ENCODE measurements at regions not wholly inside any gene's neighbourhood (a gene's known extent, or its start where the extent isn't known, plus 50 kb on each side); places are given as distances from the start of the nearest gene placed in this dataset.
"Not testable (repeated sequence)": the region's sequence is repeated elsewhere in the genome, so short reads cannot be mapped to it uniquely, and the experiment has no call there.

- H2AFZ ChIP-seq (ENCODE audit: low read length); H3K27ac ChIP-seq (ENCODE audit: low read length); DNase-seq; POLR2A ChIA-PET (ENCODE audit: unreplicated experiment); H3K9me3 ChIP-seq (ENCODE audit: low read length); H3K79me2 ChIP-seq (ENCODE audit: low read length); ATAC-seq; H3K4me1 ChIP-seq (ENCODE audit: insufficient read depth, low read length); H3K9ac ChIP-seq (ENCODE audit: low read length); H3K9me2 ChIP-seq (replicated peaks; ENCODE audit: low read length); H4K20me1 ChIP-seq (ENCODE audit: low read length); BruUV-seq (replicated peaks); intact Hi-C loops (cut with micrococcal nuclease); H3F3A ChIP-seq (ENCODE audit: low read length, unreplicated experiment); CTCF ChIA-PET; H3K27me3 ChIP-seq (ENCODE audit: low read length); H3K36me3 ChIP-seq (ENCODE audit: low read depth, low read length); H3K4me3 ChIP-seq (ENCODE audit: low read length); H3K4me2 ChIP-seq (ENCODE audit: low read length): not testable (repeated sequence)
These were observed 242.0 kb upstream of the PLGLB2 start for GRCh38 chr2:87505909-87506308.

- H2AFZ ChIP-seq (ENCODE audit: low read length); intact Hi-C loops (cut with micrococcal nuclease); H3K4me2 ChIP-seq (ENCODE audit: low read length); H3K9me2 ChIP-seq (replicated peaks; ENCODE audit: low read length); H4K20me1 ChIP-seq (ENCODE audit: low read length); CTCF ChIA-PET; H3K4me3 ChIP-seq (ENCODE audit: low read length); BruUV-seq (replicated peaks); H3K4me1 ChIP-seq (ENCODE audit: insufficient read depth, low read length); ATAC-seq; DNase-seq; H3K9ac ChIP-seq (ENCODE audit: low read length); H3K27me3 ChIP-seq (ENCODE audit: low read length); H3K9me3 ChIP-seq (ENCODE audit: low read length); H3F3A ChIP-seq (ENCODE audit: low read length, unreplicated experiment); POLR2A ChIA-PET (ENCODE audit: unreplicated experiment); H3K36me3 ChIP-seq (ENCODE audit: low read depth, low read length); H3K27ac ChIP-seq (ENCODE audit: low read length); H3K79me2 ChIP-seq (ENCODE audit: low read length): not testable (repeated sequence)
These were observed 240.2 kb upstream of the PLGLB2 start for GRCh38 chr2:87507378-87508348.

GRCh38 chr2:87511195-87511778 is 236.6 kb upstream of the PLGLB2 start:
- H3K4me1 ChIP-seq (ENCODE audit: insufficient read depth, low read length); intact Hi-C loops (cut with micrococcal nuclease); ATAC-seq; BruUV-seq (replicated peaks); H2AFZ ChIP-seq (ENCODE audit: low read length); H3K79me2 ChIP-seq (ENCODE audit: low read length); H3K9me2 ChIP-seq (replicated peaks; ENCODE audit: low read length); DNase-seq; H3K27me3 ChIP-seq (ENCODE audit: low read length); CTCF ChIA-PET; H4K20me1 ChIP-seq (ENCODE audit: low read length); H3K9me3 ChIP-seq (ENCODE audit: low read length); H3K4me2 ChIP-seq (ENCODE audit: low read length); H3K4me3 ChIP-seq (ENCODE audit: low read length); H3K27ac ChIP-seq (ENCODE audit: low read length); H3K36me3 ChIP-seq (ENCODE audit: low read depth, low read length); H3K9ac ChIP-seq (ENCODE audit: low read length); POLR2A ChIA-PET (ENCODE audit: unreplicated experiment); H3F3A ChIP-seq (ENCODE audit: low read length, unreplicated experiment): not testable (repeated sequence)

DNA sequence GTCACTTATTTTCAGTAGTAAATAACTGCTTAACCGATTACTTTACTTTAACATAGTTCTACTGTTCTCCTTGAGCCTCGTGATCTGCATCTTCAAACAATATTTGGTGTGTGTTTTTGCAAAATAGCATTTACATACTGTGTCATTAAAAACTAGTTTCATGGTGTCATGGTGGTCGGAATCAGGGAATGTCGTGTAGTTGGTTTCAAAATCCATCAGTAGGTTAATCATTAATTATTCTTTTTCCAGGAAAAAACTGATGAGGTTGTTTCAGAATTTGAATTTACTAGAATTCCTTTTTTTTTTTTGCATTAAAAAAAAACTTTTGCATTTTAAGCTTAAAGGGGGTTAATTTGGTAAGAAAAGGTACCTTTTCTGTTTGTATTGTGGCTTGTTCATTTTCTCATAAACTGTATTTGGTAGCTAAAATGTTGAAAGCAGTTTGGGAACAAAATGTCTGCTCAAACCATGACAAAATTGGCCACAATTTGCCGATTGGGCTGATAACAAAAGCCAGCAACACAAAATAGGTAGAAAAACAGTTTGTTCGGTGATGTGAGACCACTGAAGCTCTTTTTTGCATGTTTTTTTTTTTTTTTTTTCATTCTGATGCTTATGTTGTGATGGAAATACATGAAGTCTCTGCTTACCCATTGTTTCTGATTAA is 234.9 kb upstream of the PLGLB2 start:
- CTCF ChIA-PET; H3K4me2 ChIP-seq (ENCODE audit: low read length); H4K20me1 ChIP-seq (ENCODE audit: low read length); H3K4me3 ChIP-seq (ENCODE audit: low read length); H3K36me3 ChIP-seq (ENCODE audit: low read depth, low read length); intact Hi-C loops (cut with micrococcal nuclease); H3K4me1 ChIP-seq (ENCODE audit: insufficient read depth, low read length); H3K27me3 ChIP-seq (ENCODE audit: low read length); ATAC-seq; DNase-seq; H3K9me3 ChIP-seq (ENCODE audit: low read length); BruUV-seq (replicated peaks); H3F3A ChIP-seq (ENCODE audit: low read length, unreplicated experiment); H3K27ac ChIP-seq (ENCODE audit: low read length); H2AFZ ChIP-seq (ENCODE audit: low read length); H3K9me2 ChIP-seq (replicated peaks; ENCODE audit: low read length); H3K9ac ChIP-seq (ENCODE audit: low read length); POLR2A ChIA-PET (ENCODE audit: unreplicated experiment); H3K79me2 ChIP-seq (ENCODE audit: low read length): not testable (repeated sequence)

GRCh38 chr2:87514034-87514433 is 233.9 kb upstream of the PLGLB2 start:
- H3K27ac ChIP-seq (ENCODE audit: low read length); H3K9me3 ChIP-seq (ENCODE audit: low read length); ATAC-seq; H3K9me2 ChIP-seq (replicated peaks; ENCODE audit: low read length); POLR2A ChIA-PET (ENCODE audit: unreplicated experiment); H3K79me2 ChIP-seq (ENCODE audit: low read length); H3K4me1 ChIP-seq (ENCODE audit: insufficient read depth, low read length); intact Hi-C loops (cut with micrococcal nuclease); H3K27me3 ChIP-seq (ENCODE audit: low read length); H3K36me3 ChIP-seq (ENCODE audit: low read depth, low read length); H3F3A ChIP-seq (ENCODE audit: low read length, unreplicated experiment); BruUV-seq (replicated peaks); CTCF ChIA-PET; H4K20me1 ChIP-seq (ENCODE audit: low read length); H3K4me2 ChIP-seq (ENCODE audit: low read length); H3K9ac ChIP-seq (ENCODE audit: low read length); H2AFZ ChIP-seq (ENCODE audit: low read length); DNase-seq; H3K4me3 ChIP-seq (ENCODE audit: low read length): not testable (repeated sequence)

- ATAC-seq; H3K36me3 ChIP-seq (ENCODE audit: low read depth, low read length); H3K9me3 ChIP-seq (ENCODE audit: low read length); H4K20me1 ChIP-seq (ENCODE audit: low read length); H3K9me2 ChIP-seq (replicated peaks; ENCODE audit: low read length); H3K9ac ChIP-seq (ENCODE audit: low read length); DNase-seq; H3K79me2 ChIP-seq (ENCODE audit: low read length); intact Hi-C loops (cut with micrococcal nuclease); H3F3A ChIP-seq (ENCODE audit: low read length, unreplicated experiment); CTCF ChIA-PET; H2AFZ ChIP-seq (ENCODE audit: low read length); POLR2A ChIA-PET (ENCODE audit: unreplicated experiment); BruUV-seq (replicated peaks); H3K4me1 ChIP-seq (ENCODE audit: insufficient read depth, low read length); H3K4me3 ChIP-seq (ENCODE audit: low read length); H3K4me2 ChIP-seq (ENCODE audit: low read length); H3K27ac ChIP-seq (ENCODE audit: low read length); H3K27me3 ChIP-seq (ENCODE audit: low read length): not testable (repeated sequence)
These were observed 233.4 kb upstream of the PLGLB2 start for GRCh38 chr2:87514515-87514914.

Measured in PC-3 (cell line).